ENCODE measurements at regions not wholly inside any gene's neighbourhood (a gene's known extent, or its start where the extent isn't known, plus 50 kb on each side); places are given as distances from the start of the nearest gene placed in this dataset.

- H3K9me3 ChIP-seq (ENCODE audit: control insufficient read depth, insufficient read depth, low read length): no peaks in the 10 kb centered on the region
- CTCF ChIA-PET: no interaction called here
- TF ChIP-seq CTCF (IDR thresholded peaks at IDR 0.05; ENCODE audit: low read depth, low read length): no peak
- DNase-seq (ENCODE audit: low read depth, low spot score): no peak
- POLR2A ChIA-PET: no interaction called here
- H3K4me3 ChIP-seq (ENCODE audit: low read depth, low read length): no peak overlapping the region
- H3K27me3 ChIP-seq (ENCODE audit: control insufficient read depth, insufficient read depth, low read length): no peaks in the 10 kb centered on the region
- no peak overlapping the region for H3K27ac ChIP-seq (ENCODE audit: low read depth, low read length)
Observed at GRCh38 chr15:96553931-96554330, 223.4 kb downstream of the NR2F2 start.

- TF ChIP-seq CTCF (IDR thresholded peaks at IDR 0.05; ENCODE audit: low read depth, low read length): no peak
- DNase-seq (ENCODE audit: low read depth, low spot score): no peak
- Histone ChIP-seq H3K9me3 (ENCODE audit: control insufficient read depth, insufficient read depth, low read length) (no peaks in the 10 kb centered on the region), H3K27me3 (ENCODE audit: control insufficient read depth, insufficient read depth, low read length) (no peaks in the 10 kb centered on the region), H3K27ac (ENCODE audit: low read depth, low read length) (no peak overlapping the region), H3K4me3 (ENCODE audit: low read depth, low read length) (no peak overlapping the region)
- CTCF ChIA-PET: no interaction called here
- POLR2A ChIA-PET: no interaction called here
Observed at GRCh38 chr15:96554541-96554940, 224.0 kb downstream of the NR2F2 start.

- TF ChIP-seq CTCF (IDR thresholded peaks at IDR 0.05; ENCODE audit: low read depth, low read length): no peak
- no peak overlapping the region for H3K27ac ChIP-seq (ENCODE audit: low read depth, low read length)
- H3K27me3 ChIP-seq (ENCODE audit: control insufficient read depth, insufficient read depth, low read length): no peaks in the 10 kb centered on the region
- ChIA-PET CTCF (no interaction called here), POLR2A (no interaction called here)
- no peak overlapping the region for H3K4me3 ChIP-seq (ENCODE audit: low read depth, low read length)
- no peaks in the 10 kb centered on the region for H3K9me3 ChIP-seq (ENCODE audit: control insufficient read depth, insufficient read depth, low read length)
- DNase-seq (ENCODE audit: low read depth, low spot score): no peak
Observed at GRCh38 chr15:96559087-96559486, 228.6 kb downstream of the NR2F2 start.

- POLR2A ChIA-PET: no interaction called here
- CTCF ChIA-PET: no interaction called here
- DNase-seq (ENCODE audit: low read depth, low spot score): no peak
- Histone ChIP-seq H3K4me3 (ENCODE audit: low read depth, low read length) (no peak overlapping the region), H3K9me3 (ENCODE audit: control insufficient read depth, insufficient read depth, low read length) (no peaks in the 10 kb centered on the region), H3K27ac (ENCODE audit: low read depth, low read length) (no peak overlapping the region), H3K27me3 (ENCODE audit: control insufficient read depth, insufficient read depth, low read length) (no peaks in the 10 kb centered on the region)
- no peak for TF ChIP-seq CTCF (IDR thresholded peaks at IDR 0.05; ENCODE audit: low read depth, low read length)
Observed at GRCh38 chr15:96559631-96560030, 229.1 kb downstream of the NR2F2 start.

- no peak for DNase-seq (ENCODE audit: low read depth, low spot score)
- TF ChIP-seq CTCF (IDR thresholded peaks at IDR 0.05; ENCODE audit: low read depth, low read length): no peak
- CTCF ChIA-PET: no interaction called here
- POLR2A ChIA-PET: no interaction called here
- Histone ChIP-seq H3K9me3 (ENCODE audit: control insufficient read depth, insufficient read depth, low read length) (no peaks in the 10 kb centered on the region), H3K27me3 (ENCODE audit: control insufficient read depth, insufficient read depth, low read length) (no peaks in the 10 kb centered on the region), H3K27ac (ENCODE audit: low read depth, low read length) (no peak overlapping the region), H3K4me3 (ENCODE audit: low read depth, low read length) (no peak overlapping the region)
Observed at GRCh38 chr15:96560246-96560895, 229.9 kb downstream of the NR2F2 start.
